Prostate gland (tissue), 2 donors: ENCODE measurements at regions not wholly inside any gene's neighbourhood (a gene's known extent, or its start where the extent isn't known, plus 50 kb on each side); places are given as distances from the start of the nearest gene placed in this dataset.
"Not testable (repeated sequence)": the region's sequence is repeated elsewhere in the genome, so short reads cannot be mapped to it uniquely, and the experiment has no call there.

Experiments
- DNase-seq: peaks from one replicate; pipeline ENCODE4 v3.0.0-alpha.2; 2019; ENCODE audit warnings: low spot score
- H3K27ac ChIP-seq, 2 donors: fragments of 200-600 bp; sonication (generic); 2 replicates each; pipeline ENCODE4 v1.5.1; 2017 to 2019
- H3K27me3 ChIP-seq: fragments of 200-600 bp; sonication (generic); replicated peaks from 2 replicates; pipeline ENCODE4 v1.5.1; 2019; ENCODE audit not compliant: insufficient read depth
- H3K36me3 ChIP-seq, 2 donors: fragments of 200-600 bp; sonication (generic); 1 replicate in 1 of 2; 2 replicates in 1 of 2; pipeline versions ENCODE4 v1.5.1 to v1.8.1; 2017 to 2019
- H3K4me1 ChIP-seq: fragments of 200-600 bp; sonication (generic); replicated peaks from 2 replicates; pipeline ENCODE4 v1.5.1; 2019
- H3K4me3 ChIP-seq, 2 donors: fragments of 200-600 bp; sonication (generic); 2 replicates each; pipeline ENCODE4 v1.5.1; 2017 to 2019
- H3K9me3 ChIP-seq: fragments of 200-600 bp; sonication (generic); 2 replicates; pipeline ENCODE4 v1.5.1; 2017
- POLR2A ChIP-seq: fragments of 450-650 bp; IDR thresholded peaks from one replicate; pipeline ENCODE4 v1.6.1; 2016; ENCODE audit warnings: antibody characterized with exemption, mild to moderate bottlenecking
- POLR2AphosphoS5 ChIP-seq: sonication (generic); formaldehyde crosslinking; IDR thresholded peaks from one replicate; pipeline ENCODE4 v1.6.1; 2017; ENCODE audit warnings: antibody characterized with exemption
- WGBS: methylation state at CpG from one replicate; pipeline ENCODE4 v1.1.5; 2018; 5-methylcytosine and 5-hydroxymethylcytosine counted together
- intact Hi-C: fragments of 100-400 bp; cut with DNase I; formaldehyde crosslinking; loops from one replicate; pipeline ENCODE4 v1.14.2; 2022
- TF ChIP-seq, protein P1 (sequence below), 4 experiments: fragments of 200-600 bp in 2 of 4; fragments of 450-650 bp in 2 of 4; sonication (generic) in 2 of 4; IDR thresholded peaks; 1 replicate in 3 of 4; 2 replicates in 1 of 4; pipeline ENCODE4 v1.5.1; 2016 to 2019; ENCODE audit warnings: antibody characterized with exemption in 4 of 4, mild to moderate bottlenecking in 2 of 4, moderate library complexity in 2 of 4

DNA sequence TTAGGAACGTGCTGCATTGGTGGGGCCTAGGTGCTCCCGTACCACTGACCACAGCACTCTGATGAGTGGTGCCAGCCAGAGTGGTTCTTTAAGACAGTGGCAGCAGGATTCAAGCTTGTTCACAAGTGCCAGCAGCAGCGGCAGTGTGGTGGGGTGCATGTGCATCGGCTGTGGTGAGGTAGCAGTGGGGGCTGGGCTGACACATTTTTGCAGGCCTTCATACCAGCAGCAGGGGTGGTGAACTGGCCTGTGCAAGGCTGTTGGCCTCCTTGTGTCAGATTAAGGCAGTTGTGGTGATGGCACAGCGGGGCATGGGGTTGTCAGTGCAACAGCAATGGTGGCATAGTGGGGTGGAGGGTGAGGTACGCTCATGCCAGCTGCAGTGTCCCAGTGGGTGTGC lies 131.4 kb downstream of the PABPC4L start:
- Histone ChIP-seq H3K4me3 (no peak overlapping the region), H3K27me3 (no peaks in the 10 kb centered on the region), H3K27ac (no peak overlapping the region), H3K9me3 (no peaks in the 10 kb centered on the region), H3K36me3 (no peaks in the 10 kb centered on the region), H3K4me1 (no peaks in the 10 kb centered on the region)
- 95% methylated on average over 6 of the region's 6 CpGs for WGBS
- TF ChIP-seq, protein P1, sequence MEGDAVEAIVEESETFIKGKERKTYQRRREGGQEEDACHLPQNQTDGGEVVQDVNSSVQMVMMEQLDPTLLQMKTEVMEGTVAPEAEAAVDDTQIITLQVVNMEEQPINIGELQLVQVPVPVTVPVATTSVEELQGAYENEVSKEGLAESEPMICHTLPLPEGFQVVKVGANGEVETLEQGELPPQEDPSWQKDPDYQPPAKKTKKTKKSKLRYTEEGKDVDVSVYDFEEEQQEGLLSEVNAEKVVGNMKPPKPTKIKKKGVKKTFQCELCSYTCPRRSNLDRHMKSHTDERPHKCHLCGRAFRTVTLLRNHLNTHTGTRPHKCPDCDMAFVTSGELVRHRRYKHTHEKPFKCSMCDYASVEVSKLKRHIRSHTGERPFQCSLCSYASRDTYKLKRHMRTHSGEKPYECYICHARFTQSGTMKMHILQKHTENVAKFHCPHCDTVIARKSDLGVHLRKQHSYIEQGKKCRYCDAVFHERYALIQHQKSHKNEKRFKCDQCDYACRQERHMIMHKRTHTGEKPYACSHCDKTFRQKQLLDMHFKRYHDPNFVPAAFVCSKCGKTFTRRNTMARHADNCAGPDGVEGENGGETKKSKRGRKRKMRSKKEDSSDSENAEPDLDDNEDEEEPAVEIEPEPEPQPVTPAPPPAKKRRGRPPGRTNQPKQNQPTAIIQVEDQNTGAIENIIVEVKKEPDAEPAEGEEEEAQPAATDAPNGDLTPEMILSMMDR (IDR thresholded peaks at IDR 0.05): no peak
- TF ChIP-seq POLR2AphosphoS5: no peak
- no peak for TF ChIP-seq POLR2A
- intact Hi-C loops: no loop called here
- DNase-seq: no peak

DNA sequence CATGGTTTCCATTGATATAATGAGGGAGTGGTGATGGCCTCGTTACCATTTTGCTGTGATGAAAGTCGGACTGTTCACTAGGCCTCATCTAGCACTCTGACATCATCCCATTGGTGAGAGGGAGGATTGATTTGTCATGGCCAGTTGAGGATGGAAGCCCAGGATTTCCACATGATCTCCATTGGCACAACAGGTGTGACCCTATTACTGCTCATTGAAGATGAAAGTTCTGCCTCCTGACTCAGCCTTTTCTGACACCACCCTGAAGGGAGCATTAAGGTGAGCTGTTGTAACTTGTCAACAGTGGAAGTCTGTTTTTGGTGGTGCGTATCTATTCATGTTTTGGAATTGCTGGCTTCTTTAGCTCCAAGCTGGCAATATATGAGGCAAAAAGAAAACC lies 144.2 kb downstream of the PABPC4L start:
- intact Hi-C loops: no loop called here
- H3K27ac ChIP-seq: no peak overlapping the region
- no peak for DNase-seq
- no peak overlapping the region for H3K4me3 ChIP-seq
- 86% methylated on average over 3 of the region's 3 CpGs for WGBS
- no peaks in the 10 kb centered on the region for H3K4me1 ChIP-seq
- TF ChIP-seq POLR2AphosphoS5 (no peak), POLR2A (no peak)
- TF ChIP-seq, protein P1 (IDR thresholded peaks at IDR 0.05): no peak
- H3K9me3 ChIP-seq: no peaks in the 10 kb centered on the region
- H3K27me3 ChIP-seq: no peaks in the 10 kb centered on the region
- H3K36me3 ChIP-seq: no peaks in the 10 kb centered on the region

DNA sequence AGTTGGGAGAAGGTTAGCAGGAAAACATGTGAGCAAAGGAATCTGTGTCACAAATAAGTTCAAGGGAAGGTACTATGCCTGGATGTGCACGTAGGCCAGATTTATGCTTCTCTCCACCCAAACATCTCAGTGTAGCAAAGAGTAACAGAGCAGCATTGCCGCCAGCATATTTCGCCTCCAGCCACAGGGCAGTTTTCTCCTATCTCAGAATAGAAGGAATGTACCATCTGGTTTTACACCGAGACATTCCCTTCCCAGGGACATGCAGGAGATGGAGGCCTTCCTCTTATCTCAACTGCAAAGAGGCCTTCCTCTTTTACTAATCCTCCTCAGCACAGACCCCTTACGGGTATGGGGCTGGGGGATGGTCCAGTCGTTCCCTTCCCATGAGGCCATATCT lies 155.4 kb downstream of the PABPC4L start:
- H3K27ac ChIP-seq, DNase-seq, H3K36me3 ChIP-seq, H3K4me3 ChIP-seq, H3K27me3 ChIP-seq, H3K9me3 ChIP-seq, H3K4me1 ChIP-seq, intact Hi-C loops: not testable (repeated sequence)
- 92% methylated on average over 6 of the region's 6 CpGs for WGBS

DNA sequence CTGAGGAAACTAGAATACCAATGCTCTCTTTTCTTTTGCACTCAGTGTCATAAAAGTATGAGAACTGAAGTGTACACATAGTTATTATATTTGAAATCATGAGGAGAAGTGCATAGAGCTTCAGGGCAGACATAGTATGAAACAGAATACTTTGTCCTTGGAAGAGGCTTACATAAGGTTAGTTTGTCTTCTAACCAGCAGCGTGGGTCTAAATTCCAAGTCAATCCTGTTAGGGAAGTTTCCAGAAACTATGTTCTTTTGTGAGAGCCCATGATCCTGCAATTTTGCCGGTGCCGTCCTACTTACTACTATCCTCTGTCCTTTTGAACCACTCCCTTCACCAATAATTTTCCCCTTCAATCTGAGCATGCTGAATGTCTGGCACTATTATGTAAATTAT lies 156.2 kb downstream of the PABPC4L start:
- Histone ChIP-seq H3K4me3 (no peak overlapping the region), H3K36me3 (no peaks in the 10 kb centered on the region), H3K9me3 (no peaks in the 10 kb centered on the region), H3K27ac (no peak overlapping the region), H3K4me1 (no peaks in the 10 kb centered on the region), H3K27me3 (no peaks in the 10 kb centered on the region)
- intact Hi-C loops: no loop called here
- 92% methylated on average over 3 of the region's 3 CpGs for WGBS
- no peak for DNase-seq
- TF ChIP-seq POLR2AphosphoS5 (no peak), POLR2A (no peak)
- TF ChIP-seq, protein P1 (IDR thresholded peaks at IDR 0.05): no peak

DNA sequence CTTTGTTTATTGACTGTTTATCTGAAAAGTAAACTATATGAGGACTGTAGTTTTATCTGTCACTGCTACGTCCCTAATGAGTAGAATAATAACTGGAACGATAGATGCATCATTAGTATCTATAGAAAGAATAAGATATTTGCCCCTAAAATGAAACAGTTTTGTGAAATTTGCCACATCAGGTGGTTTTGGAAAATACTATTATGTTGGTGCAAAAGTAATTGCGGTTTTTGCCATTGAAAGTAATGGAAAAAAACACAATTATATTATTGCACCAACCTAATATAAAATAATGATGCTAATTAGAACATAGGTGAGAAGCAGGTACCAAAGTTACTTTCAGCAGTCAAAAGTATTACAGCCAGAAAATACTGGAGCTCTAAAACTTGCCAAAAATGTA lies 158.3 kb downstream of the PABPC4L start:
- H3K36me3 ChIP-seq: no peaks in the 10 kb centered on the region
- no peaks in the 10 kb centered on the region for H3K27me3 ChIP-seq
- no peaks in the 10 kb centered on the region for H3K9me3 ChIP-seq
- H3K4me3 ChIP-seq: no peak overlapping the region
- WGBS: 84% methylated on average over 3 of the region's 3 CpGs
- no peaks in the 10 kb centered on the region for H3K4me1 ChIP-seq
- intact Hi-C loops: no loop called here
- DNase-seq: no peak
- no peak overlapping the region for H3K27ac ChIP-seq
- TF ChIP-seq POLR2AphosphoS5 (no peak), POLR2A (no peak)
- TF ChIP-seq, protein P1 (IDR thresholded peaks at IDR 0.05): no peak

DNA sequence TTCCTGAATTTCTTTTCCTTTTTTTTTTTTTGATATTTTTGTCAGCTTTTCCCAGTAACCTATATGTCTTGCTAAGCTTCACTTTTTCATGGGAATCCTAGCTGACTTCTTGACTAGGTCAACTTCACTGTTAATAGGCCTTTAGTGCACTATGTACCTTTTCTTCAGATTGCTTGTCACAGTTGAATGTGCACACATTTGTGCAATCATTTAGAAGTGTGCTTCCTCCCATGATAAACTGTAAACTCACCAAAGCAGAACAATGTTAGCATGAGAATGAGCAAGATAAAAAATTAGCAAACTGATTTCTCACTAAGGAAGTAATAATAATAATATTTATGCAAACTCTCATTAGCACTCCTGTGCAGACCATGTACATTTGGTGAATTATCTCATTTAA lies 173.2 kb downstream of the PABPC4L start:
- Histone ChIP-seq H3K4me1 (no peaks in the 10 kb centered on the region), H3K27me3 (no peaks in the 10 kb centered on the region), H3K9me3 (no peaks in the 10 kb centered on the region), H3K27ac (no peak overlapping the region), H3K4me3 (no peak overlapping the region), H3K36me3 (no peaks in the 10 kb centered on the region)
- no peak for DNase-seq
- TF ChIP-seq, protein P1 (IDR thresholded peaks at IDR 0.05): no peak
- no peak for TF ChIP-seq POLR2AphosphoS5
- no peak for TF ChIP-seq POLR2A
- intact Hi-C loops: no loop called here
